Posterior cingulate gyrus (tissue), 11 donors: ENCODE measurements at regions not wholly inside any gene's neighbourhood (a gene's known extent, or its start where the extent isn't known, plus 50 kb on each side); places are given as distances from the start of the nearest gene placed in this dataset.

Experiments
- DNase-seq, 10 donors: peaks; one replicate each; pipeline versions ENCODE4 v3.0.0 to v3.0.0-alpha.2; 2020 to 2021; ENCODE audit warnings: mixed read lengths in 3 of 10
- intact Hi-C: fragments of 100-400 bp; cut with DNase I; formaldehyde crosslinking; loops from one replicate; pipeline ENCODE4 v1.15.1; 2023

GRCh38 chr13:39159393-39159792, 121.1 kb downstream of the NHLRC3 start:
- intact Hi-C loops, result no loop called here
- DNase-seq, result no peak

GRCh38 chr13:39159846-39160370, 121.7 kb downstream of the NHLRC3 start:
- DNase-seq, result peak in 1 of 10 donors; percentile 44
- intact Hi-C loops, result no loop called here

DNA sequence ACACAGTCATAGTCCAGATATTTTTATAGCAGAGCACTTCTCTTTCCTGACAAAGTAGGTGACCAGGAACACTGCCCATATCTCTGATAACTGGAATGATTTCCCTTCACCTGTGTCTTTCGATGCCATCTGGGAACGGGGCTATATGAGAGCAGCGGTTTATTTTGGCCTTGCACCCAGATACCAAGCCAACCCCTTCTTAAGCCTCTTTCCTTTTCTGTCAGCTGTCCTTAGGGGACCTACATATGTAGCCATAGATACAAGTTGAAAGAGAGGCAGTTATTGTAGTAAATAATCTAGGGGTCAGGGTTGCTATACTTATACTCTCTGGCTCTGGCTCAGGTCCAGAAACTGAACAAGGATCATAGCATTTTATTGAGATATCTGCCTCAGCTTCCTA, 128.8 kb downstream of the NHLRC3 start:
- no peak for DNase-seq
- intact Hi-C loops, result no loop called here

DNA sequence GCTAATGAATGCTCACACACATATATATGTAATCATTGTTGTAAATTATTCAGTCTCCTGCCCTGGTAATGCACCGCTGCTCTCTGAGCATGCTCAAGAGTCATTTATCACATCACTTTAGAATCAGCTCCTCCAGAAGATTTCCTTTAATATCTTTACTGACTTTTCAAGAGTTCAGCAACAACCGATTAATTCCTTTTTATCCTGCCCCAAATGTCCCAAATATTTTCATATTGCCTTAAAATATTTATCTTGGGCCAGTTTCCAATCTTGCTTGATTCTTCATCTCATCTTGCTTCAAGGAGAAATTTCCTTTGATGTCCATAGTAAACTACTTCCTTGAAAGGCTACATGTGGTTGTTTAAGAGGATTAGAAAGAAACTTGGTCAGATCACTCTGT, 132.5 kb downstream of the NHLRC3 start:
- DNase-seq, result no peak
- intact Hi-C loops, result no loop called here

DNA sequence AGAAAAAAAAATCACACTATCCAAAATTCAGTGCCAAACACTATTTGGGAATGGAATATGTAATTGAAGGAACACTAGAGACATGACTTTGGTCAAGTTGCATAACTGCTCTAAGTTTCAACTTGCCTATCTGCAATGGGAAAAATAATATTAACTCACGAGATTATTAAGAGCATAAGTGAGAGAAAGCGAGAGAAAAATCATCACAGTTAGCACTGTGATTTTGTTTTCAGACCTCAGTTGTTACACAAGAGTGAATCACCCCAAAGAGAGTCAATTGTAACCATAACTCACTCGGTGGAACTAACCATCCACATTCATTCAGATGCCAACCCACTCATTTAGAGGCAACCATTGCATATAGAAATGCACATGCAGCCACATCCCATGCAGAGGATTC, 147.1 kb downstream of the NHLRC3 start:
- DNase-seq, result no peak
- intact Hi-C loops, result no loop called here

DNA sequence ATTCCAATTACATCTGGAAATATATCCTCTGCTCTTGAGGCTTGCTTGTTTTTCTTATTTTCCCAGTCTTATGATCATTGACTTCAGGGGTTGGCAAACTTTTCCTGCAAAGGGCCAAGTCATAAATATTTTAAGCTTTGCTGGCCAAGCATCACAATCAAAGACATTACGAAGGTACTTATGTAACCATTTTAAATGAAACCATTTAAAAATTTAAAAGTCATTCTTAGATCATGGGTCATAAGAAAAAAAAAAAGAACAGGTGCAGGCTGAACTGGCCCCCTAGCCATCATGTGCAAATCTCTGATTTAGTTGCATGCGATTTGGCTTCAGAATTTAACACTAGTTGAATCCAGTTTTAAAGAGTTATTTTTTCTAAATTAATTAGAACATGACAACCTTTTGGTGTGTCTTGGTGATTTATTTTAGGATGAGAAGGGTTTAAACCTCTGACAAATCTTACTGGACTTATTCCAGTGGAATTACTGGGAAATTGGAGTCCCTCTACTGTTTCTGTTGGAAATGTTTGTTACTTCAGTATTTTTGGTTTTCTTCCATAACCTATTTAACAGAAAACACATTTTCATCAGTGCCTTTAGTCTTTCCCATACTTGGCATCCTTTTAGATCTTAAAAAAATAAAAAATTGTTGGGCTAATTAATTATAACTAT, 148.1 kb downstream of the NHLRC3 start:
- no peak for DNase-seq
- intact Hi-C loops, result no loop called here

GRCh38 chr13:39189778-39190177, 151.5 kb downstream of the NHLRC3 start:
- intact Hi-C loops, result no loop called here
- no peak for DNase-seq

GRCh38 chr13:39196965-39197646, 158.8 kb downstream of the NHLRC3 start:
- intact Hi-C loops, result no loop called here

DNA sequence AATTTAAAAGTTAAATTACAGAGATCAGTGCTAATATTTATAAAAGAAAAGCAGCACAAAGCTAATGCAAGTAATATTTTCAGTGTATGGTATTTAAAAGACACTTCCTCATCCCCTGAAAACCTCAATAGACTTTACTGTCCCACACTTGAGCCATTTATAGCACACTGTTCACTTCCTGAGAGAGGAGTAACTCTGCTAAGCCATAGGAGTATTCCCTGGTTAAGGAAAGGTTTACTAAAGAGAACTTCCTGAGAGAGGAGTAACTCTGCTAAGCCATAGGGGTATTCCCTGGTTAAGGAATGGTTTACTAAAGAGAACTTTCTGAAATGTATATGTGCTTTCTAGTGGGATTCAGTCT, 159.4 kb downstream of the NHLRC3 start:
- no peak for DNase-seq
- intact Hi-C loops, result no loop called here

More at GRCh38 chr13:39196965-39197646, 158.8 kb downstream of the NHLRC3 start:
- no peak for DNase-seq

DNA sequence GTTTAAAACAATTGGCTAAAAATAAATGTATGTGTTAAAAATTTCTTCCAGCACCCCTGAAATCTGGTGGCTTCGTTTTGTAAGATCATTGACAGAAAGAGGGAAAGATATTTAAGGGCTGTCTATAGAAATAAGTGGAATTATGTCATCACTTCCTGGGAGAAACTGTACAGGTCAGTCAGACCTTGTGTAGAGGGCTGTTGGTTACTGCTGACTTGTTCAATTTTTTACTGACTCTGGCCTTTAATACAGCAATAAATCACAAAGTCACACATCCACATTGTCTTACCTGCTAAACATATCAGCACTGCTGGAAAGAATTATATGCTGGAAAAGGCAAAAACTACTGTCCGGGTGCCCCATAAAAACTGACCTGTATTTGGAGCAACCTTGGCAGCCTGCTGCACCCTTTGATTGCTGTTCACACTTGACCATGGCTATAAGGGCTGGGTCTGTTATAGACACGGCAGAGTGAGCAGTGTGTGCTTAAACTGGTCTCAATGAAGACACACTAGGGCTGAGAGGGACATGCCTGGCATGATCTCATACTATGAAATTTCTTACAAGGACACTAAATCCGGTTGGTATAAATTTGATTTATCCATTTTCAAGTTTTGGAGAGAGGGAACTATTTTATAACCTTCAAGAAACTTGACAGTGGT, 162.1 kb downstream of the NHLRC3 start:
- DNase-seq, result no peak
- intact Hi-C loops, result no loop called here

- intact Hi-C loops, result no loop called here
- DNase-seq, result no peak
Observed at GRCh38 chr13:39201180-39201579, 162.9 kb downstream of the NHLRC3 start.

- intact Hi-C loops, result no loop called here
- no peak for DNase-seq
Observed at GRCh38 chr13:39202746-39203145, 164.5 kb downstream of the NHLRC3 start.

DNA sequence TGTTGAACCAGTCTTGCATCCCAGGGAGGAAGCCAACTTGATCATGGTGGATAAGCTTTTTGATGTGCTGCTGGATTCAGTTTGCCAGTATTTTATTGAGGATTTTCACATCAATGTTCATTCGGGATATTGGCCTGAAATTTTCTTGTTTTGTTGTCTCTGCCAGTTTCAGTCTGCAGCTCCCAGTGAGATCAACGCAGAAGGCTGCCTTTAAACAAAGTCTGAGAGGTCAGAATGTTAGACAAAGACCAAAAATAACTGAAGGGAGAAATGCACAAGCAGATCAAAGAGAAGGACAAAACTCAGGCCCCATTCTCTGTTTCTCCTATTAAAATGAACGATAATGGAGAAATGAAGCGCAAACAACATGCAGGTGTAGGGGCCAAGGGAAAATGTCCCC, 170.4 kb downstream of the NHLRC3 start:
- intact Hi-C loops, result no loop called here
- DNase-seq, result no peak

- no peak for DNase-seq
- intact Hi-C loops, result no loop called here
Observed at GRCh38 chr13:39209731-39210531, 171.7 kb downstream of the NHLRC3 start.

- intact Hi-C loops, result no loop called here
- DNase-seq, result no peak
Observed at GRCh38 chr13:39210961-39211534, 172.8 kb downstream of the NHLRC3 start.

DNA sequence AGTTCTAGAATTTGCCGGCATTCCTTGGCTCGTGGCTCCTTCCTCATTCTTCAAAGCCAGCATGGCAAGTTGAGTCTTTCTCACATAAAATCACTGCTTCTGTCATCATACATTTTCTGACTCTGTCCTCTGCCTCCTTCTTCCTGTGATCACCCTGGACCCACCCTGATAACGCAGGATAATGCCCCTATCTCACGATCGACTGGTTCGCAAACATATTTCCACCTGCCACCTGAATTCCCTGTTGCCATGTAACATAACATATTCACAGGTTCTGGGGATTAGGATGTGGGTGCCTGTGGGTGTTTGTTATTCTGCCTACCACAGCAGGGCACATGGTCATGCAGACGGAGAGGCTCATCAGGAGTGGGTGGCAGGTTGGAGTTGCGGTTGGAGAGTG, 177.7 kb downstream of the NHLRC3 start:
- intact Hi-C loops, result no loop called here
- DNase-seq, result no peak

DNA sequence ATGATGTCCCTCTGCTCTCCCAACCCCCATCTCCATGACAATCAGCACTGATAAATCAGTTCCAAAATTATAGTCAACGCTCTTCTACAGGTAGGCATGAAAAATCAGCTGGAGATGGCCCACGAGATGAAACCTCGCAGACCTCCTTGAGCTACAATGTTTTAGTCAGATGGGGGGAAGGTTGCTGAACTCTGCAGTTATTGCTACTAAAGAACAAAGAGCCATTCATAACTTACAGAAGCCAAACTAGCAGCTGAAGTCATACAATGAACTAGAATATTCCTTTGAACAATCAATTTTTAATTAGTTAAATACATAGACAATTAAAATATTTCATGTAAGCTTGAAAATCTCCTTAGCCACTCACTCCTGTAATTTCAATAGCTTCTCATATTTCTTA, 179.2 kb downstream of the NHLRC3 start:
- no peak for DNase-seq
- intact Hi-C loops, result no loop called here

DNA sequence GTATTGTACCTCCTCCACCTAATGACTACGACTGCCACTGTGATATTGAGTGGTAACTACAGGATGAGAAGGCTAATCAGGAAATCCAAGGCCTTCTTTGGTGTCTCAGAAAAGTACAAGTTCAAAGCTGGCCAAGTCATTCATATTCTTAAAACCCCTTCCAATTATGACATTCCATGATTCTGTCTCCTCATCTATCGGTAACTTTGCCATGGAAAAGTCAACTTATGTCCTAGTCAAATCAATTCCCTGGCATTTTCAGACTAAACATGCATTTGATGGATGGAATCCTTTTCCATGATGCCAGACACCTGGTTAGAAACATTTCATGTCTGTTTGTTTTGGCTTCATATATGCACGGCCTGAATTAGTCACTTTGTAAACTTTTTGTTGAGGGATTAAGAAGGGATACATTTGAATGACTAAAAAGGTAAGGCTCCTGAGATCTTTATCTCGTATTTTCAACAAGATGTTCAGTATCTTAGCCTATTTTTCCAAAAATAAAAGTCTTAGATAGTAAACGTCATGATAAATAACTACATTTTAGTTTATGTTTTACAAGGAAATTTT, 186.5 kb downstream of the NHLRC3 start:
- intact Hi-C loops, result no loop called here
- no peak for DNase-seq

DNA sequence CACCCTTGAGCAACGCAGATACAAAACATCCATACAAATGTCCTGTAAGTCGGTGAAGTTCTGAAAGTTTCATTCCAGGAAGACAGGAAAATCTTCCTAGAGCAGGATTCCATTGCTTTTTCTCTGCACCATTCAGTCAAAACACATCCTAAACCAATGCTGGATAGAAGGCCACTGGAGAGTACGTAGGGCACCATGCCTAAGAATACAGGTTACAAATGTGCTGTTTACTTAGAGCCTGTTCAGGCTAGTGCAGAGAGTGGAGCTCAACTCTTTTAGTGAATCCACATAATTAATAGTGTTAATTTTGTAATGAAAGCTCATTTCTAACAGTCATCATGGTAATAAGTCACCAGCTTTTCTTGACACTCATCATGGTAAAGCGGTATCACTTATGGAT, 187.6 kb downstream of the NHLRC3 start:
- intact Hi-C loops, result no loop called here
- no peak for DNase-seq

- intact Hi-C loops, result no loop called here
- peak in 2 of 10 donors; percentile 33 to 82 for DNase-seq
Observed at GRCh38 chr13:39226359-39226758, 188.1 kb downstream of the NHLRC3 start.
